HEK293T (cell line): ENCODE measurements at regions not wholly inside any gene's neighbourhood (a gene's known extent, or its start where the extent isn't known, plus 50 kb on each side); places are given as distances from the start of the nearest gene placed in this dataset.
"Not testable (repeated sequence)": the region's sequence is repeated elsewhere in the genome, so short reads cannot be mapped to it uniquely, and the experiment has no call there.

Experiments
- CTCF ChIA-PET: fragments of 350-600 bp; formaldehyde crosslinking; extraction: SDS; loops from one replicate; lab custom pipeline; 2021; ENCODE audit warnings: antibody characterized with exemption, inconsistent platforms; lab: Yijun Ruan, JAX
- POLR2A ChIA-PET: fragments of 350-600 bp; formaldehyde crosslinking; extraction: SDS; loops from one replicate; lab custom pipeline; 2020; ENCODE audit warnings: antibody characterized with exemption, inconsistent platforms; lab: Yijun Ruan, JAX
- DNase-seq: peaks from one replicate; pipeline ENCODE4 v3.0.0; 2012; ENCODE audit warnings: mixed read lengths; ENCODE audit errors: extremely low spot score
- ARNT ChIP-seq: fragments of 450-650 bp; IDR thresholded peaks from 2 replicates; pipeline ENCODE4 v1.6.1; 2017; ENCODE audit warnings: mild to moderate bottlenecking
- BHLHE40 ChIP-seq: fragments of 450-650 bp; IDR thresholded peaks from 2 replicates; pipeline ENCODE4 v1.6.1; 2016; ENCODE audit warnings: mild to moderate bottlenecking, moderate library complexity, borderline replicate concordance
- CTBP1 ChIP-seq: fragments of 450-650 bp; IDR thresholded peaks from 2 replicates; pipeline ENCODE4 v1.6.1; 2016; ENCODE audit warnings: borderline replicate concordance
- ELF4 ChIP-seq: fragments of 450-650 bp; IDR thresholded peaks from 2 replicates; pipeline ENCODE4 v1.6.1; 2017; ENCODE audit warnings: antibody characterized with exemption
- FOXA1 ChIP-seq: fragments of 450-650 bp; IDR thresholded peaks from 2 replicates; pipeline ENCODE4 v1.6.1; 2016; ENCODE audit warnings: mild to moderate bottlenecking
- FOXK2 ChIP-seq: fragments of 450-650 bp; IDR thresholded peaks from 2 replicates; pipeline ENCODE4 v1.6.1; 2016; ENCODE audit warnings: mild to moderate bottlenecking
- FOXM1 ChIP-seq: fragments of 450-650 bp; IDR thresholded peaks from 2 replicates; pipeline ENCODE4 v1.6.1; 2017; ENCODE audit warnings: mild to moderate bottlenecking, borderline replicate concordance
- HDGF ChIP-seq: fragments of 450-650 bp; IDR thresholded peaks from 2 replicates; pipeline ENCODE4 v1.6.1; 2017; ENCODE audit warnings: antibody characterized with exemption, borderline replicate concordance
- L3MBTL2 ChIP-seq: fragments of 450-650 bp; conservative IDR thresholded peaks from 2 replicates; pipeline ENCODE4 v1.6.1; 2016; ENCODE audit warnings: mild to moderate bottlenecking
- LEF1 ChIP-seq: fragments of 450-650 bp; IDR thresholded peaks from 2 replicates; pipeline ENCODE4 v1.6.1; 2017; ENCODE audit warnings: mild to moderate bottlenecking, borderline replicate concordance
- NFRKB ChIP-seq: fragments of 450-650 bp; IDR thresholded peaks from 2 replicates; pipeline ENCODE4 v1.6.1; 2016; ENCODE audit warnings: mild to moderate bottlenecking, moderate library complexity
- PKNOX1 ChIP-seq: fragments of 450-650 bp; IDR thresholded peaks from 2 replicates; pipeline ENCODE4 v1.6.1; 2016
- SP1 ChIP-seq: fragments of 450-650 bp; IDR thresholded peaks from 2 replicates; pipeline ENCODE4 v1.6.1; 2017
- SUZ12 ChIP-seq: fragments of 450-650 bp; IDR thresholded peaks from 2 replicates; pipeline ENCODE4 v1.6.1; 2016; ENCODE audit warnings: mild to moderate bottlenecking
- TARDBP ChIP-seq: fragments of 450-650 bp; IDR thresholded peaks from 2 replicates; pipeline ENCODE4 v1.6.1; 2016
- ZNF384 ChIP-seq: fragments of 450-650 bp; IDR thresholded peaks from 2 replicates; pipeline ENCODE4 v1.6.1; 2016

- POLR2A ChIA-PET: no interaction called here
- TF ChIP-seq FOXK2: no peak
- no peak for TF ChIP-seq SP1
- CTCF ChIA-PET: no interaction called here
- no peak for DNase-seq
Measured at GRCh38 chr3:106129939-106130338, 261.1 kb upstream of the CBLB start.

GRCh38 chr3:106130384-106131198, 261.8 kb upstream of the CBLB start:
- no peak for DNase-seq
- TF ChIP-seq FOXM1 (no peak), HDGF (no peak), PKNOX1 (no peak), LEF1 (no peak), SUZ12 (no peak), FOXA1 (no peak)
- POLR2A ChIA-PET: no interaction called here
- CTCF ChIA-PET: no interaction called here

- TF ChIP-seq FOXK2: no peak
- TF ChIP-seq NFRKB: no peak
- no peak for TF ChIP-seq FOXA1
- no peak for TF ChIP-seq LEF1
- no peak for TF ChIP-seq HDGF
- no peak for TF ChIP-seq BHLHE40
- no peak for TF ChIP-seq CTBP1
- no peak for TF ChIP-seq SP1
- no peak for TF ChIP-seq FOXM1
- no peak for TF ChIP-seq ARNT
- TF ChIP-seq L3MBTL2: no peak
- no peak for TF ChIP-seq ZNF384
- no peak for TF ChIP-seq SUZ12
- no peak for TF ChIP-seq ELF4
- no peak for TF ChIP-seq PKNOX1
- TF ChIP-seq TARDBP: no peak
Measured at GRCh38 chr3:106135451-106136160, 266.8 kb upstream of the CBLB start.

GRCh38 chr3:106139826-106140225, 271.0 kb upstream of the CBLB start:
- POLR2A ChIA-PET: no interaction called here

More at GRCh38 chr3:106135451-106136160, 266.8 kb upstream of the CBLB start:
- no peak for DNase-seq
- CTCF ChIA-PET: no interaction called here
- POLR2A ChIA-PET: no interaction called here

GRCh38 chr3:106140431-106140830, 271.6 kb upstream of the CBLB start:
- no peak for DNase-seq
- ChIA-PET CTCF (no interaction called here), POLR2A (no interaction called here)
- TF ChIP-seq ARNT (no peak), ZNF384 (no peak), SUZ12 (no peak), ELF4 (no peak), FOXA1 (no peak), FOXK2 (no peak), TARDBP (no peak), BHLHE40 (no peak), LEF1 (no peak), L3MBTL2 (no peak), NFRKB (no peak), CTBP1 (no peak), FOXM1 (no peak)

More at GRCh38 chr3:106139826-106140225, 271.0 kb upstream of the CBLB start:
- CTCF ChIA-PET: no interaction called here
- TF ChIP-seq L3MBTL2: no peak
- no peak for TF ChIP-seq FOXA1
- no peak for TF ChIP-seq ARNT
- no peak for TF ChIP-seq BHLHE40
- TF ChIP-seq LEF1: no peak
- no peak for TF ChIP-seq FOXM1
- no peak for TF ChIP-seq SUZ12
- TF ChIP-seq TARDBP: no peak
- TF ChIP-seq HDGF: no peak
- no peak for TF ChIP-seq PKNOX1
- no peak for TF ChIP-seq ZNF384
- TF ChIP-seq CTBP1: no peak
- no peak for TF ChIP-seq NFRKB
- TF ChIP-seq FOXK2: no peak
- TF ChIP-seq SP1: no peak
- TF ChIP-seq ELF4: no peak
- no peak for DNase-seq

- no peak for DNase-seq
- CTCF ChIA-PET: no interaction called here
- POLR2A ChIA-PET: no interaction called here
- TF ChIP-seq FOXK2: no peak
- TF ChIP-seq BHLHE40: no peak
- no peak for TF ChIP-seq L3MBTL2
- no peak for TF ChIP-seq ELF4
- TF ChIP-seq PKNOX1: no peak
- TF ChIP-seq FOXA1: no peak
- no peak for TF ChIP-seq SUZ12
- no peak for TF ChIP-seq ZNF384
- TF ChIP-seq CTBP1: no peak
- TF ChIP-seq HDGF: no peak
- TF ChIP-seq TARDBP: no peak
- TF ChIP-seq SP1: no peak
- TF ChIP-seq ARNT: no peak
- TF ChIP-seq LEF1: no peak
- no peak for TF ChIP-seq FOXM1
- TF ChIP-seq NFRKB: no peak
Measured at GRCh38 chr3:106144030-106144429, 275.2 kb upstream of the CBLB start.

GRCh38 chr3:106148440-106149082, 279.7 kb upstream of the CBLB start:
- DNase-seq, CTCF ChIA-PET, POLR2A ChIA-PET: not testable (repeated sequence)
